Esophagus squamous epithelium (tissue), 5 donors: ENCODE measurements at regions not wholly inside any gene's neighbourhood (a gene's known extent, or its start where the extent isn't known, plus 50 kb on each side); places are given as distances from the start of the nearest gene placed in this dataset.

Experiments used
- DNase-seq: peaks from one replicate; lab custom pipeline; 2025; lab: John Stamatoyannopoulos, UW
- H3K27ac ChIP-seq, 4 donors: fragments of 200-600 bp; sonication (generic); one replicate each; pipeline ENCODE4 v1.5.1; 2016 to 2019; ENCODE audit warnings: mild to moderate bottlenecking in 1 of 4
- H3K27me3 ChIP-seq, 4 donors: fragments of 200-600 bp; sonication (generic); 1 replicate in 3 of 4; 2 replicates in 1 of 4; pipeline versions ENCODE4 v1.5.1 to v1.6.0; 2017 to 2021; ENCODE audit warnings: antibody characterized with exemption in 1 of 4
- H3K36me3 ChIP-seq, 3 donors: fragments of 200-600 bp; sonication (generic); one replicate each; pipeline ENCODE4 v1.5.1; 2016 to 2019
- H3K4me1 ChIP-seq, 3 donors: fragments of 200-600 bp; sonication (generic); one replicate each; pipeline ENCODE4 v1.5.1; 2017 to 2019
- H3K4me3 ChIP-seq, 4 donors: fragments of 200-600 bp; sonication (generic); 1 replicate in 3 of 4; 2 replicates in 1 of 4; pipeline ENCODE4 v1.5.1; 2016 to 2019; ENCODE audit warnings: mild to moderate bottlenecking in 2 of 4, moderate library complexity in 1 of 4
- H3K9me3 ChIP-seq, 3 donors: fragments of 200-600 bp; sonication (generic); one replicate each; pipeline ENCODE4 v1.5.1; 2016 to 2019
- POLR2A ChIP-seq, 4 donors: fragments of 450-650 bp; IDR thresholded peaks; one replicate each; pipeline ENCODE4 v1.6.1; 2017; ENCODE audit warnings: antibody characterized with exemption in 4 of 4, mild to moderate bottlenecking in 4 of 4, moderate library complexity in 3 of 4
- WGBS, 2 donors: methylation state at CpG; one replicate each; pipeline ENCODE4 v1.1.5; 2018; 5-methylcytosine and 5-hydroxymethylcytosine counted together
- intact Hi-C: fragments of 100-400 bp; cut with DNase I; formaldehyde crosslinking; loops from one replicate; pipeline ENCODE4 v1.15.0; 2022
- TF ChIP-seq, protein P1 (sequence below), 6 experiments: fragments of 450-650 bp in 4 of 6; fragments of 200-600 bp in 2 of 6; sonication (generic) in 2 of 6; IDR thresholded peaks; one replicate each; pipeline ENCODE4 v1.5.1; 2016 to 2019; ENCODE audit warnings: antibody characterized with exemption in 6 of 6, mild to moderate bottlenecking in 4 of 6, moderate library complexity in 4 of 6
- donor health status: DM: yes; HTN: yes; CAD: no.

DNA sequence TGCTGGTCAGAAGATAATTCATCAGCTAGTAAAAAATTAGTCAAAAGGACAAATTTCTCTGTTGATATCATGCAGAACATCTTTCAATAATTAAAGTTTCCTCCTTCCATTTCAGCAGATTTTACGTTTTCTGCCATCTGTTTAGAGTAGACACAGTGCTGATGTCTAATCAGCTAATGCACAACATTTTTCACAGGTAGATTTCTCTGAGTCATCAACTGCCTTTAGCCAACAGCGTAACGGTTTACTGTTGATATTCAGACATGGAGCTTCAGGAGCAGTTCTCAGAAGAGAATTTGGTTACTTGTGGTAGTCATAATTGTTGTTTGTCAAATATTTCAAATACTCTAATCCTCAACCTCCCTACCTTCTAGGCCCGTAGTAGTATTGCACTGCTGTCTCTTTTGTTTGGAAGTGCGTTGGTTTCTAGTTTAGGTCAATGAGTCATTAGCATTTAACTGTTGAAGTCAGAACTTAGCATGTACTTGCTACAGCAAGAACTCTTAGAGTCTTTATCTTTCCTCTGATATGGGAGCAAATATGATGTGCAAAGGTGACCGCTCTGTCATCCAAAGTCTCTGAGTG is 86.8 kb upstream of the TFPI start:
- TF ChIP-seq, protein P1, sequence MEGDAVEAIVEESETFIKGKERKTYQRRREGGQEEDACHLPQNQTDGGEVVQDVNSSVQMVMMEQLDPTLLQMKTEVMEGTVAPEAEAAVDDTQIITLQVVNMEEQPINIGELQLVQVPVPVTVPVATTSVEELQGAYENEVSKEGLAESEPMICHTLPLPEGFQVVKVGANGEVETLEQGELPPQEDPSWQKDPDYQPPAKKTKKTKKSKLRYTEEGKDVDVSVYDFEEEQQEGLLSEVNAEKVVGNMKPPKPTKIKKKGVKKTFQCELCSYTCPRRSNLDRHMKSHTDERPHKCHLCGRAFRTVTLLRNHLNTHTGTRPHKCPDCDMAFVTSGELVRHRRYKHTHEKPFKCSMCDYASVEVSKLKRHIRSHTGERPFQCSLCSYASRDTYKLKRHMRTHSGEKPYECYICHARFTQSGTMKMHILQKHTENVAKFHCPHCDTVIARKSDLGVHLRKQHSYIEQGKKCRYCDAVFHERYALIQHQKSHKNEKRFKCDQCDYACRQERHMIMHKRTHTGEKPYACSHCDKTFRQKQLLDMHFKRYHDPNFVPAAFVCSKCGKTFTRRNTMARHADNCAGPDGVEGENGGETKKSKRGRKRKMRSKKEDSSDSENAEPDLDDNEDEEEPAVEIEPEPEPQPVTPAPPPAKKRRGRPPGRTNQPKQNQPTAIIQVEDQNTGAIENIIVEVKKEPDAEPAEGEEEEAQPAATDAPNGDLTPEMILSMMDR (IDR thresholded peaks at IDR 0.05), result no peak
- no peak for TF ChIP-seq POLR2A (IDR thresholded peaks at IDR 0.05)
- H3K9me3 ChIP-seq, result no peaks in the 10 kb centered on the region
- 68 to 73% methylated on average over 6 of the region's 6 CpGs for WGBS, 2 donors

DNA sequence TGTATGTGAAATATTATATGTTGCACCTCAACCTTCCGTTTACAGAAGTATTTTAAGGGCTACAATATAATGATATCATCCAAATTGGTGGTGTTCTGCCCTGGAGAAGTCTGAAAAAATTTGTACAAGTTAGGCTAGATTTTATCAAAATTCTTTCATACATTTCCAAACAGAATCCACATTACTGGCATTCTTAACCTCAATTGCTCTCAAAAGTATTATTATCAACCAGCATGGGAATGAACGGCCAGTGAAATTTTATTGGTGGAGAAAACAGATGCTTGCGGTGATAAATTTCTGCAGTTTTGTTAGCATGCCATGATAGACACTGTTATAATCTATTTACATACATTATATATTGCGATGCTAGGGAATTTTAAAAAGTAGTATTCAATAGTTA is 88.3 kb upstream of the TFPI start:
- Histone ChIP-seq H3K36me3 (no peaks in the 10 kb centered on the region), H3K4me3 (no peak overlapping the region), H3K27me3 (no peaks in the 10 kb centered on the region), H3K4me1 (no peaks in the 10 kb centered on the region), H3K27ac (no peak overlapping the region), H3K9me3 (no peaks in the 10 kb centered on the region)
- no peak for DNase-seq
- 78 to 87% methylated on average over 4 of the region's 4 CpGs for WGBS, 2 donors
- intact Hi-C loops, result no loop called here
- TF ChIP-seq POLR2A (IDR thresholded peaks at IDR 0.05), result no peak
- TF ChIP-seq, protein P1 (IDR thresholded peaks at IDR 0.05), result no peak

More for the DNA sequence above, 86.8 kb upstream of the TFPI start:
- Histone ChIP-seq H3K4me1 (no peaks in the 10 kb centered on the region), H3K36me3 (no peaks in the 10 kb centered on the region), H3K4me3 (no peak overlapping the region), H3K27ac (no peak overlapping the region), H3K27me3 (no peaks in the 10 kb centered on the region)
- intact Hi-C loops, result no loop called here
- no peak for DNase-seq

- no peaks in the 10 kb centered on the region for H3K27me3 ChIP-seq
- no peak for DNase-seq
- intact Hi-C loops, result no loop called here
- H3K27ac ChIP-seq, result no peak overlapping the region
- TF ChIP-seq POLR2A (IDR thresholded peaks at IDR 0.05), result no peak
- TF ChIP-seq, protein P1 (IDR thresholded peaks at IDR 0.05), result no peak
- H3K36me3 ChIP-seq, result no peaks in the 10 kb centered on the region
- no peak overlapping the region for H3K4me3 ChIP-seq
- H3K4me1 ChIP-seq, result no peaks in the 10 kb centered on the region
- no peaks in the 10 kb centered on the region for H3K9me3 ChIP-seq
Measured at GRCh38 chr2:187644486-187644885, 90.3 kb upstream of the TFPI start.

DNA sequence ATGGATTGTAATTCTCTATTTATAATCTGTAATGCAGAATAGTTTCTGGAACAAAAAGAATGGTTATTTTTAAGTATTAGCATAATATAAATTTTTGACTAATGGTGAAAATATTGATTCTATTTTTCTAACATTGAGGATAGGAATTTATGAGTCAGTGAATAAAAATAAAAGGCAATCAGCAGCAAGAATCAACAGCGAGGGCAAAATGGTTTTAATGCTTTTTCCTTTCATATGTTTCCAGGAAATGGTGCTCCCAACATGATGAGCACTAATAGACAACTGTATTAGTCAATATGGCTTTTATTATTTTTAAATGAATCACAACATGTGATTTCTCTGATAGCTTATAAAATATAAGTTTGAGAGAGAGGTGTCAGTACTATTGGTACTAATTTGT is 90.7 kb upstream of the TFPI start:
- TF ChIP-seq POLR2A (IDR thresholded peaks at IDR 0.05), result no peak
- TF ChIP-seq, protein P1 (IDR thresholded peaks at IDR 0.05), result no peak
- no peaks in the 10 kb centered on the region for H3K36me3 ChIP-seq
- intact Hi-C loops, result no loop called here
- H3K9me3 ChIP-seq, result no peaks in the 10 kb centered on the region
- no peak overlapping the region for H3K4me3 ChIP-seq
- no peak for DNase-seq
- H3K27me3 ChIP-seq, result no peaks in the 10 kb centered on the region
- H3K27ac ChIP-seq, result no peak overlapping the region
- H3K4me1 ChIP-seq, result no peaks in the 10 kb centered on the region
- 41 to 57% methylated on average over 1 of the region's 1 CpG for WGBS, 2 donors

- Histone ChIP-seq H3K27ac (no peak overlapping the region), H3K4me1 (no peaks in the 10 kb centered on the region), H3K4me3 (no peak overlapping the region), H3K9me3 (no peaks in the 10 kb centered on the region), H3K27me3 (no peaks in the 10 kb centered on the region), H3K36me3 (no peaks in the 10 kb centered on the region)
- WGBS, 2 donors, result 72 to 81% methylated on average over 1 of the region's 1 CpG
- no peak for DNase-seq
- no peak for TF ChIP-seq POLR2A (IDR thresholded peaks at IDR 0.05)
- TF ChIP-seq, protein P1 (IDR thresholded peaks at IDR 0.05), result no peak
- intact Hi-C loops, result no loop called here
Measured at GRCh38 chr2:187646556-187646955, 92.3 kb upstream of the TFPI start.
